ENCODE measurements at regions not wholly inside any gene's neighbourhood (a gene's known extent, or its start where the extent isn't known, plus 50 kb on each side); places are given as distances from the start of the nearest gene placed in this dataset.

DNA sequence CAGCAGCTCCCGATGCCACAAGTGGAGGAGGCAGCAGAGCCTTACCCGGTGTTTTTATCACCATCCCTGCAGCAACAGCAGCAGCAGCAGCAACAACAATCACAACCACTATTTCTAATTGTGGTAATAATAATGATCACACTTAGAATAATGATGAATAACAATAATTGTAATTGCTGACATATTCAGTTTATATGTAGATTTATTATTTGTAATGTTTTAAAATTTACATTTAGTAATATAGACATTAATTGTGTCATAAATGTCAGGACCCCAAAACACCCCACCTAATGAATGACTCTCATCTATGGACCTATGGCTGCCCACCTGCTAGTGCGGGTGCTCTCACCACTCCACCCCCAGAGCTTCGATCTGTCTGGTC lies 170.0 kb downstream of the AHSP start:
- TF ChIP-seq CTCF (conservative IDR thresholded peaks at IDR 0.05; ENCODE audit: low read length) (no peak), EZH2phosphoT487 (IDR thresholded peaks at IDR 0.05; ENCODE audit: borderline replicate concordance, low read depth, low read length) (no peak)
